GM18873 (cell line): ENCODE measurements at regions not wholly inside any gene's neighbourhood (a gene's known extent, or its start where the extent isn't known, plus 50 kb on each side); places are given as distances from the start of the nearest gene placed in this dataset.
A peak's percentile ranks its signal among the peaks of the same experiment; 100 is the strongest.

Experiments used
- ATAC-seq: cut with Tn5 transposase; IDR thresholded peaks from one replicate; pipeline ENCODE4 v1.9.1; 2021; ENCODE audit warnings: mild to moderate bottlenecking, moderate library complexity, moderate number of reproducible peaks; ENCODE audit not compliant: unreplicated experiment, low FRiP score

DNA sequence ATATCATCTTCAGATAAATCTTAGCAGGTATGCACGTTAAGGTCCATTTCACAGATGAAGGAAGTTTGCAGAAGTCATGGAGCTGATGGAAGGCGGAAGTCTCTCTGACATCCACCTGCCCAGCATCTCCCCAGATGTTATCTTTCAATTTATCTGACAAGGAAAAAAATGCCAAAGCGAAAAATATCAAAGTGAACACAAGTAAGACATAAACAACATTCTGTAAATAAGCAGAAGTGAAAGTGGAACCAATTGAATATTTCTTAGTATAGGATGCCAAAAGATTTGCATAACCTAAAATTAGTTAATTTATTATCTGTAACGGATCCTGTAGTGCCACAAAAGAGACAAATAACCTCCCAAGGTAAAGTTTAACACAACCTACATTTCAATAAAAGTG is 73.6 kb upstream of the NEBL start:
- ATAC-seq: peak; percentile 98

DNA sequence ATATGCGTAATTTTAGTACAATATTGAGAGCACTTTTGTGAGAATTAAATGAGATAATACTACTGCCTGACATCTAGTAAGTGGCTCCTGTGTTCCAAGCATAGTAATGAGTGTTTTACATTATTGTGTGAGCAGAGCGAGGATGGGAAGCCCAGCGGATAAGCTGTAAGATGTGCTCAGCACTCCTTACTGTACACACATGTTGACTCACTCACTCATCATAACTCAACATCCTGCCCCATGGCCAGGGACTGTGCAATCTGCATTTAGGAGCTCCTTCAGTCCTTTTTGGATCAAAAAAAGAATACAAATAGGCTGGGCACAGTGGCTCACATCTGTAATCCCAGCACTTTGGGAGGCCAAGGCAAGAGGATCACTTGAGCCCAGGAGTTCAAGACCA is 72.9 kb upstream of the NEBL start:
- no peak for ATAC-seq

DNA sequence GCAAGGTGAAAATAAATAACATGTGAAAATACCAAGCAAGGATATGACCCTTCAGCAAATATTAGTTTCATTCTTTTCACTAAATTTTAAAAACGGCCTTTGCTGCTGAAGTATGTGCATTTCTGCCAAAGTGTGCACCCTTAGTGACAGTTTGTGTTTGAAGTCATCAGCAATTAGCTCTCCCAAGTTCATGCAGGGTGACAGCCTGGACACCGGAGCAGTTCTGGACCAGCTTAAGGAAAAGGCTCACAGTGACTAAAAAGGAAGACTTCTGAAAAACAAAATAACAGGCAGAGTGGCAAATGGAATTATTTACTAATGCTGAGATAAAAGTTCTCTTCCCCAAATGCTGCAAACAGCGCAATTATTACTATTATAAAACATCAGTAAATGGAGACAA is 69.3 kb upstream of the NEBL start:
- ATAC-seq: no peak

DNA sequence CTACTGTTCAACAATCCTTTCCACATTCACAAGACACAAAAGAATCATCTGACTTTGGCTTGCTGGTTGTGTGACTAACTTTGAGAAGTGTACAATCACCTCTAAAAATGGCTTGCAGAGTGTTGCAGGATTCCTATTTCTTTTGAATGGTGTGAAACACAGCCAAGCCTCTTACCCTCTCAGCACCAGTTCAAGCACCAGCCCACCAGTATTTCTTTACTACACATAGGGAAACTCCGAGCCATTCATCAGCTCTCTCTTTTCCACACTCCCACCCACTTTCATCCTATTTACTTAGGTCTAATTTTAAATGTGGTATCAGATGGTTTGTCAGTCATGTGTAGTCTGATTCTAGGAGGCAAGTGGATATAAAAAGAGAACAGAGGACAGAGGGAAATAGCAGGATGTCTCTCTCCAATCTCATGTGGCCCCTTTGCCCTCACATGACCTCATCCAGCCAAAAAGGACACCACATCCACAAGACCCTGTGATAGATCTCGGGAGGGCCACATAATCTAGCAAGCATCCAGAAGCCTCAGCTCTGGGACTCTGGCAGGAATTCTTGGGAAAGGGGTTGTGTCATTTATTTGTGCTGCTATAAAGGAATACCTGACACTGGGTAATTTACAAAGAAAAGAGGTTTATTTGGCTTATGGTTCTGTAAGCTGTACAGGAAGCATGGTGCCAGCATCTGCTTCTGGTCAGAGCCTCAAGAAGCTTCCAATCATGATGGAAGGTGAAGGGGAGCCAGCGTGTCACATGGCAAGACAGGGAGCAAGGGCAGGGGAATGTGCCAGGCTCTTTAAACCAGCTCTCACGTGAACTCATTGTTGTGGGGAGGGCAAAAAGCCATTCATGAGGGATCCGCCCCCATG is 66.8 kb upstream of the NEBL start:
- no peak for ATAC-seq

DNA sequence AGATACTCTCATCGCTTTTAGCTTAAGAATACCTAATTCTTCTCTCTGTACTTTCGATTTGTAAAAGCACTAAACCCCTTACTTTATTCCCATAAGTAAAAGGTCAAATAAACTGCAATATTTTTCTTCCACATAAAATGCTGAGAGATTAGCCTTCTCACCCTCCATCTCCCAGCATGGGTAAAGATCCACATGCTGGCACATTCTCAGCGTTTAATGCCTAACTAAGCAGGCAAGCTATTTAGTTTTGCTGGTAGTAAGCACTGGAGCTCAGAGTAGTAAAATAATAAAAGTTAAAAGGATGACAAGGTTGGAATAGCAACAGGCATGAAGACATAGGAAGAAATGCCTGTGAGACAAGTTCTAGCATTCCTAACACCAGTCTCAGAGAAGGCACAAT is 65.9 kb upstream of the NEBL start:
- ATAC-seq: no peak

DNA sequence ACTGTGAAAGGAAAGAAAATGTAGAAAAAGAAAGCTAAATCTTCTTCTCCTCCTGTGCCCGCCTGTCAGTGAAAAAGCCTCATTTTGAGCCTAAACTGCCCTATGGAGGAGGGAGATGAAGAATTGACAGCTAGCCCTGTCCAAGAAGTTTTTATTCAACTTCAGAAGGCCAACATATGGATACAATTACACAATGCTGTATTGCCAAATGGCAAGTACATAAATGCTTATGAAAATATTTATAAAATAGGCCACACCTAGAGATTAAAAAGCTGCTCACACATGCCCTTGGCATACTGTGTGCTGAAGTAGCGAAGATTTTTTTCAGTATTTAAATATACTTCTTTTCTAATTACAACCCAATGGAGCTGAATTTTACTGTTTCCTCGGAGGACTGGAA is 65.1 kb upstream of the NEBL start:
- no peak for ATAC-seq

DNA sequence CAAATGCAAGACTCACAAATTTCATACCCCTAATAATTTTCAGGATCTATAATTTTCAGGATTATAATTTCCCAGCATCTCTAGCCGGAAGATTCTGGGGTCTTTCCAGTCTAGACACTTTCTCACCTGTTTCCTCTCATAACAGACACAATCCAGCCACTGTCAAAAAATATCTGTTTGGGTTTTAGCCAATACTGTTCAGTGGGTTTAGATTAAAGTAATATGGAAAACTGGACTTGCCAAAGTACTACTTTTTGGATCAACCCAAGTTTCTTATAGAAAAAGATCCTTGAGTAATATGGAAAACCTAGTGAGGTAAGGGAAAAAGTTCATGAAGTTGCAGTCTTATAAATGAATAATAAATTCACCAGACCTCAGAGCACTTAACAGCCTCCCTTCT is 62.1 kb upstream of the NEBL start:
- ATAC-seq: no peak

DNA sequence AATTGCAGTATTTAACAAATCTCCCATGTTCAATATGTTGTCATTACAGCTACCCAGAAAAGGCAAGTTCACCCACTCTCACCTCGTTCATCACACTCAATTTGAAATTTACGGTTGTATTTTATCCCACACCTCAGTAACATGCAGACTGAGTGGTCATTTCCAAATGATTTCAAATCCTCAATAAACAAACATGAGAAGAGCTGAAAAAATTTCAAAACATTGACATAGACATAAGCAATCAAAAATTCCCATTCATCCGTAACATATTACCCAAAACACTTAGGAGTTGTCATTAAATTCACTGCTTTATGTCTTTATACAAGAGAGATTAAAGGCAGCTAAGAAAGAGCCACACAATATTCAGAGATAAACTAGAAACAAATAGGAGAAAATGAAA is 61.7 kb upstream of the NEBL start:
- no peak for ATAC-seq

DNA sequence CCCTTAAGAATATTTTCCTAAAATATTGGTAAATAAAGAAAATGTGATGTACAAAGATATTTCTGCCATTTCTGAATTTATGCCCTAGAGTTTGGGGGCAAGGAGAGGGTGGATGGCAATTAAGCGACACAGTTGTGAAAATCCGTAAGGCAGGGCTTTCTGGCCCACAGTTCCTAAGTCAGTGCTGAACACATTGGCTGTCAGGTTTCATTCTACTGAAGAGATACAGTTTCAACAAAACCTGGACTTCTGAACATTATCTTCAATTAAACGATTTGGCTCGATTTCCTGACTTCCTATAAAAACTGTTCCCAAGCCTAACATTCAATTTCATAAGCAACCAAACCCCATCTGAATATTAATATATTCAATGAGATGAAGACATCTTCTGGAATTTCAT is 61.1 kb upstream of the NEBL start:
- no peak for ATAC-seq

DNA sequence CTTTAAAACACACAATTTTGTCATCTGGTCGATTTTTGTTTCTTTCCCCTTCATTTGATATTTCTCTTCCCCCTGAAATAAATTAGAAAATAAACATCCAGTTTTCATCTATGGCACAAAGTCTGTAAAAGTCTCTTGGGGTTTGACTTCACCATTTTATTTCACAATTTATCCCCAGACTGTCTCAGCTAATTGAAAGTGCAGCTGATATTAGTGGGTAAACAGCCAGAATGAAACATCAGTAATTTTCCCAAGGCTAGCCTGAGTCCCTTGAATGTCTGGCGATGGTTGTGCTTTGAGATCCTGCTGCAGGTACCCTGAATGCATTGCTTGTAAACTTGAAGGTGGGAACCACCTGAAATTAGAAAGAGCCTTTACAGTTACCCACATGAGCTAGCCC is 60.6 kb upstream of the NEBL start:
- no peak for ATAC-seq

DNA sequence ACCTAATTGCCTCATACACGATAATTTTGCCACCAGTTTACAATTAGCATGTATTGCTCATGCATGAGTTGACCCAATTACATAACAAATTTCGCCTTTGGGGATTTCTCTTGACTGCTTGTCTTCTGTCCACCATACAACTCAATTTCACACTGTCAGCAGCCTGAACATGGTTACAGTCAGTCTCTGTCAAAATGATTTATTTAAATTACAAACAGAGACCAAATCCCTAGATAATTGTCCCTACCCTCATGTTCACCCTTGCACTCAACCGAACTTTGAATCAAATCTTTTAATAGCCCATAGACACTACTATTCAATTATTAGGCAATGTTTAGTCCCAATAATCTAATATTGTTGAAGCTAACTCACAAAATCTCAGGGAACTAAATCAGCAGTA is 59.7 kb upstream of the NEBL start:
- no peak for ATAC-seq

DNA sequence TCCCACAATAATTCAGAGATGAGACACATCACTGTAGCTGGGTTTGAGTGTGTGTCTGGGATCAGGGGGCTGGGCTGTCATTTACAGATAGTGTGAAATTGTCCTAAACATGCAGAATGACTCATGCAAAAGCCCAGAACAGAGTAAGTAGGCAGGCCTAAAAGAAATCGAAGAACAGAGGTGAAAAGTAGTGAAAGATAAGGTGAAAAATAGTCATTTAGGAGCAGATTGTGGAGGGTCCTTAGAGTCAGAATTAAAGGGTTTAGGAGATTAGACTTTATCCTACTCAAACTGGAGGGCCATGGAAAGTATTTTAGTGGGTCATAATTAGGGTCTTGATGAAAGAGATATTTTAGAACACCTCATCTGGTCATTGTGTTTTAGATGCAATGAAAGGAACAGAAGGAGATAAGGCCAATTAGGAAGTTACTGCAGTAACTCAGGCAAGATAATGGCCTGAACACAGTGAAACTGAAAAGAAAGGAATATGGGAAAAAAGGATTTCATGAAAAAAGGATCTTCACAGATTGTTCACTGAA is 58.3 kb upstream of the NEBL start:
- no peak for ATAC-seq

DNA sequence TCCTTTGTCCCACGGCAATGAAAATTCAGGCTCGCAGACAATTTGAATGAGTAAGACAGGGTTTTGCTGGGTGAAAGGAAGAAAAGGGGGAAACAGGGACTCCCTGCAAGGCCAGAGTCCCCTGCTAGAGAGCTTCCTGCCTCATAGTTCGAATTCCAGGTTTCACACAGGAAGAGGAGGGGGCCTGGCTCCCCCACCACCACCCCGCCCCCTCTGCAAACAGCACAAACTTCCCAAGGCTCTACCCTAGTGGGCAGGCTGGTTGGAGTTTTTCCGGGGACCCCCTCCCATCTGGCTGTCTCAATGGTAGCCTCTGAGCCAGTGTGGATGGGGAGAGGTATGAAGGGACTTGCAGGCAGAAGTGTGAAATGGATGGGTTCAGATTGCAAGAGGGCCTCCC is 57.4 kb upstream of the NEBL start:
- ATAC-seq: no peak

DNA sequence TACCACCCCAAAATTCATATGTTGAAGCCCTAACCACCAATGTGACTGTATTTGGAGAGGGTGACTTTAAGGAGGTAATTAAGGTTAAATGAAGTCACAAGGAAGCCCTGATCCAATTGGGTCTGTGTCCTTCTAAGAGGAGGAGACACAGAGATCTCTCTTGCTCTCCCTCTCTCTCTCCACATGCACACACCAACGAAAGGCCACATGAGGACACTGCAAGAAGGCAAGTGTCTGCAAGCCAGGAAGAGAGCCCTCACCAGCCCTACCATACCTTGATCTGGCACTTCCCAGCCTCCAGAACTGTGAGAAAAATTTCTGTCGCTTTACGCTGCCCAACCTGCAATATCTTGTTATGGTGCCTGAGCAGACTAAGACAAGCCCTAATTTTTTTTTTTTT is 56.0 kb upstream of the NEBL start:
- ATAC-seq: no peak

DNA sequence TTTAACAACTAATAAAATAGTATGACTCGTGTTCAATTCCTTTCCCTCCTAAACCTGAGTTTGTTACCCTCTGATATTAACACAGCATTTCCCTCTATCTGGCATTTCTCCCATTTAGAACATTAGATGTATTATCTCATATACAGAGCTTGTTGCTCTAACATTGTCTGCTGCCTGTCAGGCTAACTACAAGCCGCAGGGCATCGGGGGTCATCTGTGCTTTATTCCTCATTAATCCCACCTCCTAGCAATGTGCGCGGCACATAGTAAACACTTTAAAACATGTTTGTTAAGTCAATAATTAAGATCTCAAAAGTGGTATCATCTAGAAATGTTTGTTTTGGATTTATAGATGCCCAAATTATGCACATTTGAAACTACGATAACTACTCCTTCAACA is 52.9 kb upstream of the NEBL start:
- ATAC-seq: no peak

DNA sequence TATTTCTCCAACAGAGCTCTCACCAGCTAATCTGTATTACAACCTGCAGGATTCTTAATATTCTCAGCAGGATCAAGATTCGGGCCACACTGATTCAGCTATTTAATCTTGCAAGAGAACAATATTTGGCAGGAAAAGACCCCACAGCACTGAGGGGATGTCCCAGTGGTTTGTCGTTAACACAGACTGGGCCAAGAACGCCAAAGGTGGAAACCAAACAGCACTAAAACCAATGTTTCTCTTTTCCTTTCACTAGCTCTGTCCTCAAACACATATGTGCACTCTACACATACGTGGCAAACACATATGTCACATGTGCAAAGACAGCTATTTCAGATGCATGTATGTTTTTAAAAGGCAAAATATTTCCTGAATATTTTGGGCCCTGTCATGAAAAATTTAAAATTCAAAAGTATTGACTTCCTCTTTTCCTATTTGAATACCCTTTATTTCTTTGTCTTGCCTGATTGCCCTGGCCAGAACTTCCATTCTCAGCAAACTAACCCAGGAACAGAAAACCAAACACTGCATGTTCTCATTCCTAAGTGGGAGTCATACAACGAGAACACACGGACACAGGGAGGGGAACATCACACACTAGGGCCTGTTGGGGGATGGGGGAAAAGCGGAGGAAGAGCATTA is 51.7 kb upstream of the NEBL start:
- peak; percentile 83 for ATAC-seq
